ENCODE measurements at regions not wholly inside any gene's neighbourhood (a gene's known extent, or its start where the extent isn't known, plus 50 kb on each side); places are given as distances from the start of the nearest gene placed in this dataset.

DNA sequence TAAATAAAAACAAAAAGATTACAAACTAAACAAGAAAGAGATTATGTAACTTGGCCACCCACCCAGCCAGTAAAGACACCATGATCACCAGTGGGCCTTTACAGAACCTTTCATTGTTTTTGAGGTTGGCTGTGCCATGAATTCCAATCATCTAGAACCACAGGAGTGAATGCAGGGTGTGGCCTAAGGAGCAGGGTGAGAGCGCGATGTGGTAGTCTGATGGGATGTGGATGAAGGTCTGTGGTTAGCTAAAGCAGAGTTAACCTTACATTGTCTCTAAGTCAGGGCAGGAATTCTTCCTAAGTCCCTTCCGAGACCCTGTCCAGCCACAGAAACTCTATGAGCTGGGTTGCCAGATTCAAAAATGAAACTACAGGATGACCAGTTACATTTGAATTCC, 54.0 kb upstream of the CDKN3 start:
- no peaks in the 10 kb centered on the region for H3K9me3 Mint-ChIP-seq
- no peak overlapping the region for H3K4me3 Mint-ChIP-seq
- no peak overlapping the region for H3K27ac Mint-ChIP-seq
- intact Hi-C loops (cut with micrococcal nuclease) = no loop called here
- H3K36me3 Mint-ChIP-seq (ENCODE audit: low read depth) = no peaks in the 10 kb centered on the region
- no peak for TF ChIP-seq CTCF (IDR thresholded peaks at IDR 0.05)
- ChIA-PET POLR2A (no interaction called here), CTCF (no interaction called here)
- DNase-seq (no peak), ATAC-seq (ENCODE audit: low read depth) (no peak)
- peaks cover 5% of the 10 kb centered on the region for H3K4me1 Mint-ChIP-seq
- no peaks in the 10 kb centered on the region for H3K27me3 Mint-ChIP-seq

- Mint-ChIP-seq H3K27me3 (peaks cover under 1% of the 10 kb centered on the region), H3K4me3 (no peak overlapping the region), H3K4me1 (peaks cover 5% of the 10 kb centered on the region), H3K9me3 (no peaks in the 10 kb centered on the region), H3K36me3 (ENCODE audit: low read depth) (no peaks in the 10 kb centered on the region), H3K27ac (no peak overlapping the region)
- ATAC-seq (ENCODE audit: low read depth) (no peak), DNase-seq (no peak)
- POLR2A ChIA-PET = no interaction called here
- intact Hi-C loops (cut with micrococcal nuclease) = no loop called here
- TF ChIP-seq CTCF (IDR thresholded peaks at IDR 0.05) = no peak
- CTCF ChIA-PET = no interaction called here
Measured at GRCh38 chr14:54343272-54344121, 53.3 kb upstream of the CDKN3 start.

DNA sequence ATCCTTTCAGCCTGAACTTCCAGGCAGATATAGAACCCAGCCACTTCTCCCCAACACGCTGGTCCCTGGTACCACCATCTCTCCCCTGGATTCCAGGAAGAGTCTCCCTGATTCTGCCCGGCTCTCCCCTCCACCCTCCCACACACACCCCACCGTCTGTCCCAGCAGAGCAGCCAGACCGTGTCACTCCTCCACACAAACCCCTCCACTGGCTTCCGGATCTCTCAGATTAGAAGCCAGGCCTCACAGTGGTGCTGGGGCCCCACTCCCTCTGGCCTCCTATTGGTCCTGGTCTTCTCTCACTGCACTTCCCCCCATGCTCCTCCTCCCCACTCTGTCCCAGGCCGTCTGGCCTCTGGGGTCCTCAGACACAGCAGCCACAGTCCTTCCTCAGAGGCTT, 52.4 kb upstream of the CDKN3 start:
- no peak overlapping the region for H3K4me3 Mint-ChIP-seq
- ATAC-seq (ENCODE audit: low read depth) (no peak), DNase-seq (no peak)
- peaks cover 5% of the 10 kb centered on the region for H3K4me1 Mint-ChIP-seq
- no peak overlapping the region for H3K27ac Mint-ChIP-seq
- POLR2A ChIA-PET = no interaction called here
- CTCF ChIA-PET = no interaction called here
- H3K9me3 Mint-ChIP-seq = no peaks in the 10 kb centered on the region
- TF ChIP-seq CTCF (IDR thresholded peaks at IDR 0.05) = no peak
- intact Hi-C loops (cut with micrococcal nuclease) = no loop called here
- H3K27me3 Mint-ChIP-seq = peaks cover 4% of the 10 kb centered on the region
- no peaks in the 10 kb centered on the region for H3K36me3 Mint-ChIP-seq (ENCODE audit: low read depth)

- intact Hi-C loops (cut with micrococcal nuclease) = loop anchor here (5.0 kb wide), 2 partner anchors 1289 to 1524 kb away; no protein-coding TSS in a partner anchor
- ATAC-seq (ENCODE audit: low read depth) (no peak), DNase-seq (no peak)
Measured at GRCh38 chr14:54346257-54346656, 50.5 kb upstream of the CDKN3 start.

More at GRCh38 chr14:54346257-54346656, 50.5 kb upstream of the CDKN3 start:
- TF ChIP-seq CTCF (IDR thresholded peaks at IDR 0.05) = no peak
- Mint-ChIP-seq H3K9me3 (no peaks in the 10 kb centered on the region), H3K27ac (no peak overlapping the region), H3K4me1 (peaks cover 5% of the 10 kb centered on the region), H3K36me3 (ENCODE audit: low read depth) (no peaks in the 10 kb centered on the region), H3K4me3 (no peak overlapping the region), H3K27me3 (peaks cover 4% of the 10 kb centered on the region)
- CTCF ChIA-PET = interaction anchor here (1.3 kb wide), 1 partner anchor 1050 kb away, joined by 3 read pairs; no protein-coding TSS in a partner anchor
- POLR2A ChIA-PET = no interaction called here
